ENCODE measurements at regions not wholly inside any gene's neighbourhood (a gene's known extent, or its start where the extent isn't known, plus 50 kb on each side); places are given as distances from the start of the nearest gene placed in this dataset.

DNA sequence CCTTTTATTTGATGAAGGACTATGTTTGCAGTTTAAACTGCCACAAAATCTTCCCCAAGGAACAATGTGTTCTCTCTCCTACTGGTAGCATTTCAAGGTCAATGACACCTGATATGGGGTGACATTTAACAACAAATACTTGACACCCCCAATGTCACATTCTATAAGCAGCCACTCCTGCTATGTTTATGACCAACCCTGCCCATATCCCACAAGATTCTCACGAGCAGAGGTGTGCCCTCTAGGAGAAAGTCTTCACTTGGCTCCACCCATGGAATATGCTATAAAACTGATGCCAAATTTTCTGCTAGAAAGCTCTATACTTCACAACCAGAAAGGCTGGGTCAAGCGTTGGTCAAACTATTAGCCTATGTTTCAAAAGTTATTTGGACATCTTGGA, 105.6 kb upstream of the ARID2 start:
- Mint-ChIP-seq H3K27ac (ENCODE audit: low read depth, unreplicated experiment) (no peak overlapping the region), H3K27me3 (ENCODE audit: insufficient read depth, unreplicated experiment) (peaks cover 13% of the 10 kb centered on the region), H3K4me1 (ENCODE audit: insufficient read depth, unreplicated experiment) (no peaks in the 10 kb centered on the region), H3K36me3 (ENCODE audit: insufficient read depth, unreplicated experiment) (no peaks in the 10 kb centered on the region), H3K9me3 (ENCODE audit: unreplicated experiment) (no peaks in the 10 kb centered on the region), H3K4me3 (ENCODE audit: unreplicated experiment) (no peak overlapping the region)
- no peak for DNase-seq (ENCODE audit: unreplicated experiment)
- TF ChIP-seq, protein P1, sequence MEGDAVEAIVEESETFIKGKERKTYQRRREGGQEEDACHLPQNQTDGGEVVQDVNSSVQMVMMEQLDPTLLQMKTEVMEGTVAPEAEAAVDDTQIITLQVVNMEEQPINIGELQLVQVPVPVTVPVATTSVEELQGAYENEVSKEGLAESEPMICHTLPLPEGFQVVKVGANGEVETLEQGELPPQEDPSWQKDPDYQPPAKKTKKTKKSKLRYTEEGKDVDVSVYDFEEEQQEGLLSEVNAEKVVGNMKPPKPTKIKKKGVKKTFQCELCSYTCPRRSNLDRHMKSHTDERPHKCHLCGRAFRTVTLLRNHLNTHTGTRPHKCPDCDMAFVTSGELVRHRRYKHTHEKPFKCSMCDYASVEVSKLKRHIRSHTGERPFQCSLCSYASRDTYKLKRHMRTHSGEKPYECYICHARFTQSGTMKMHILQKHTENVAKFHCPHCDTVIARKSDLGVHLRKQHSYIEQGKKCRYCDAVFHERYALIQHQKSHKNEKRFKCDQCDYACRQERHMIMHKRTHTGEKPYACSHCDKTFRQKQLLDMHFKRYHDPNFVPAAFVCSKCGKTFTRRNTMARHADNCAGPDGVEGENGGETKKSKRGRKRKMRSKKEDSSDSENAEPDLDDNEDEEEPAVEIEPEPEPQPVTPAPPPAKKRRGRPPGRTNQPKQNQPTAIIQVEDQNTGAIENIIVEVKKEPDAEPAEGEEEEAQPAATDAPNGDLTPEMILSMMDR (IDR thresholded peaks at IDR 0.05; ENCODE audit: unreplicated experiment), result no peak
- intact Hi-C loops (cut with micrococcal nuclease), result no loop called here
- POLR2A ChIA-PET, result no interaction called here
- BruUV-seq (replicated peaks), result no TSS peak
- CTCF ChIA-PET, result interaction anchor here (1.0 kb wide), 1 partner anchor 25 kb away, joined by 3 read pairs; no protein-coding TSS in a partner anchor

DNA sequence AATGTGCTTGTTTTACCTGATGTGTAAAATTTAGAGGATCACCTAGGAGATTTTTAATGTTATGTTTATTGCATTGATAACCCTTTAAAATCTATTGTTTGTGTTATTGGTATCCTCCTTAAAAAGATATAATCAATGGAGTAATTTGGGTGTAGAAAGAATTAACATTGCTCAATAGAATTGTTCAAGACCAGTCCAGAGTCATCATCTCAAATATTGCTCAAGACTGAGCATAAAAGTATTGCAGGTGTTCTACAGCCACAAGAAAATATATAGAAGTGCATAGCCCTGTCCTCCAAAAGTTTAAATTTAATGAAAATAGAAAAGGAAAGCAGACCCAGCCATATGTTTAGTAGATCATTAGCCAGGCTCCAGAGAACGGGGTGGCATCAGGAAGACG, 102.5 kb upstream of the ARID2 start:
- peak; percentile 11 for DNase-seq (ENCODE audit: unreplicated experiment)
- BruUV-seq (replicated peaks), result no TSS peak
- TF ChIP-seq, protein P1 (IDR thresholded peaks at IDR 0.05; ENCODE audit: unreplicated experiment), result no peak
- Mint-ChIP-seq H3K9me3 (ENCODE audit: unreplicated experiment) (no peaks in the 10 kb centered on the region), H3K36me3 (ENCODE audit: insufficient read depth, unreplicated experiment) (no peaks in the 10 kb centered on the region), H3K4me1 (ENCODE audit: insufficient read depth, unreplicated experiment) (no peaks in the 10 kb centered on the region), H3K27ac (ENCODE audit: low read depth, unreplicated experiment) (no peak overlapping the region), H3K4me3 (ENCODE audit: unreplicated experiment) (no peak overlapping the region), H3K27me3 (ENCODE audit: insufficient read depth, unreplicated experiment) (peaks cover 13% of the 10 kb centered on the region)
- intact Hi-C loops (cut with micrococcal nuclease), result no loop called here
- ChIA-PET POLR2A (no interaction called here), CTCF (no interaction called here)

DNA sequence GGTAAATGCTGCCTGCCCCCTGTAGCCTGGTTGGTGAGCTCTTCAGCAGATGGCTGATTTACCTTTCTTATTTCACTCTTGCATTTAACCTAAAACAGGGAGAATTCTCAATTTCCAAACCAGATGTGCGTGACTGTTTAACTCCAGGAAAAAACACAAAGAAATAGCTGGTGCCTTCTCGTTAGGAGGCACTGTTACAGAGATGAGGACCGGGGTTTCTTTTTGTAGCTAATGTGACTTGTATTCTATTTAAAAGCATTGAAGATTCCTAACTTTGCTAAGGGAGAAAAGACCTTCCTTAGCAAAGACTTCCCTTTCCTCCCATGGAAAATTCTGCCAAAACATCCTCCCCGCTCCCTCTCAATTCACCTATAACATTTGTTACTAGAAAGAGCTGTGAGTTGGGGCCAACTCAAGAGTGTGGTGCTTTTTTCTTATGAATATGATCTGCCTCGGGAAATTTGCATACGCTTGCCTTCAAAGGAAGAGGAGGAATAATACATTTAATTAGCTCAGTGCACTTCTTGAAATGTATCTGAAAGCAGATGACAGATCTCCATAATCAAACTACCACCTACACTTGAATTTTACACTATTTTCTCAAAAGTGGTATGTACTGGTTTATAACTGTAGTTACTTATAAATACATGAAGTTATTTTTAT, 102.0 kb upstream of the ARID2 start:
- Mint-ChIP-seq H3K36me3 (ENCODE audit: insufficient read depth, unreplicated experiment) (no peaks in the 10 kb centered on the region), H3K4me1 (ENCODE audit: insufficient read depth, unreplicated experiment) (no peaks in the 10 kb centered on the region), H3K9me3 (ENCODE audit: unreplicated experiment) (no peaks in the 10 kb centered on the region), H3K27ac (ENCODE audit: low read depth, unreplicated experiment) (no peak overlapping the region), H3K27me3 (ENCODE audit: insufficient read depth, unreplicated experiment) (peaks cover 13% of the 10 kb centered on the region), H3K4me3 (ENCODE audit: unreplicated experiment) (no peak overlapping the region)
- BruUV-seq (replicated peaks), result no TSS peak
- TF ChIP-seq, protein P1 (IDR thresholded peaks at IDR 0.05; ENCODE audit: unreplicated experiment), result no peak
- ChIA-PET CTCF (interaction anchor here (0.6 kb wide), 1 partner anchor 118 kb away, joined by 6 read pairs; no protein-coding TSS in a partner anchor), POLR2A (interaction anchor here (0.6 kb wide), 1 partner anchor 94 kb away, joined by 3 read pairs; no protein-coding TSS in a partner anchor)
- DNase-seq (ENCODE audit: unreplicated experiment), result no peak
- intact Hi-C loops (cut with micrococcal nuclease), result no loop called here

DNA sequence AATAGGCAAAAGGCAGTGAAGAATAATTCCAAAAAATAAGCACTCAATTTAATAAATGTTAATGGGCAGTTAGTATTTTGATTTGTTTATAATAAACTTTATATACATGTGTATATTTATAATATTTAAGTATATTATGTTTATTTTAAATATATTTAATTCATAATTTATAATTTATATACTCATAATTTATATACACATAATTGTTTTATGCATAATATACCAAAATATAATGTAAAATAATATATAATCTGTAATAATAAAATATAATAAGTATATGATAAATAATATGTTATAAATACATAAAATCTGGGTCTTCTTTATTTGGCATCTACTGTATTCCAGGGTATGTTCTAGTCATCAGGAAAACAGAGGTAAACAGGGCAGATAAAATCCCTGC, 100.2 kb upstream of the ARID2 start:
- intact Hi-C loops (cut with micrococcal nuclease), result no loop called here
- Mint-ChIP-seq H3K27ac (ENCODE audit: low read depth, unreplicated experiment) (no peak overlapping the region), H3K9me3 (ENCODE audit: unreplicated experiment) (no peaks in the 10 kb centered on the region), H3K36me3 (ENCODE audit: insufficient read depth, unreplicated experiment) (no peaks in the 10 kb centered on the region), H3K4me3 (ENCODE audit: unreplicated experiment) (no peak overlapping the region), H3K27me3 (ENCODE audit: insufficient read depth, unreplicated experiment) (peaks cover 13% of the 10 kb centered on the region), H3K4me1 (ENCODE audit: insufficient read depth, unreplicated experiment) (no peaks in the 10 kb centered on the region)
- BruUV-seq (replicated peaks), result no TSS peak
- TF ChIP-seq, protein P1 (IDR thresholded peaks at IDR 0.05; ENCODE audit: unreplicated experiment), result no peak
- DNase-seq (ENCODE audit: unreplicated experiment), result no peak
- CTCF ChIA-PET, result no interaction called here
- POLR2A ChIA-PET, result no interaction called here

Measured in MCF 10A (cell line).